Neural cell (in vitro differentiated cells): ENCODE measurements at regions not wholly inside any gene's neighbourhood (a gene's known extent, or its start where the extent isn't known, plus 50 kb on each side); places are given as distances from the start of the nearest gene placed in this dataset.
"Not testable (repeated sequence)": the region's sequence is repeated elsewhere in the genome, so short reads cannot be mapped to it uniquely, and the experiment has no call there.

ENCODE experiments used
- H2AFZ ChIP-seq: fragments of 200-600, 300-800 bp; sonication (generic), shearing (Covaris generic); 2 replicates; pipeline ENCODE4 v1.6.0; 2014; ENCODE audit warnings: low read depth, mild to moderate bottlenecking, antibody characterized with exemption, low read length, moderate library complexity
- H3F3A ChIP-seq: fragments of 200-600 bp; shearing (Covaris generic); 2 replicates; pipeline ENCODE4 v1.6.1; 2016; ENCODE audit warnings: mild to moderate bottlenecking, moderate library complexity, mixed read lengths, antibody characterized with exemption, low read length; ENCODE audit not compliant: insufficient read depth, poor library complexity, severe bottlenecking
- H3K27ac ChIP-seq: fragments of 200-600, 300-800 bp; sonication (generic), shearing (Covaris generic); 2 replicates; pipeline ENCODE4 v1.5.1; 2014; ENCODE audit warnings: mild to moderate bottlenecking, low read length, moderate library complexity
- H3K27me3 ChIP-seq: fragments of 300-800, 200-600 bp; sonication (generic), shearing (Covaris generic); 2 replicates; pipeline ENCODE4 v1.6.0; 2014; ENCODE audit warnings: mild to moderate bottlenecking, low read depth, low read length, moderate library complexity; ENCODE audit not compliant: insufficient read depth
- H3K36me3 ChIP-seq: fragments of 300-800, 200-600 bp; sonication (generic), shearing (Covaris generic); 2 replicates; pipeline ENCODE4 v1.5.1; 2014; ENCODE audit warnings: mild to moderate bottlenecking, antibody characterized with exemption, low read length, moderate library complexity; ENCODE audit not compliant: insufficient read depth
- H3K4me2 ChIP-seq: fragments of 300-800, 200-600 bp; sonication (generic), shearing (Covaris generic); 2 replicates; pipeline ENCODE4 v1.6.0; 2014; ENCODE audit warnings: mild to moderate bottlenecking, low read length
- H3K4me3 ChIP-seq: fragments of 300-800, 200-600 bp; sonication (generic), shearing (Covaris generic); 2 replicates; pipeline ENCODE4 v1.5.1; 2014; ENCODE audit warnings: mild to moderate bottlenecking, low read length, moderate library complexity
- H3K79me2 ChIP-seq: fragments of 200-600 bp; shearing (Covaris generic); replicated peaks from 2 replicates; pipeline ENCODE4 v1.6.0; 2014; ENCODE audit warnings: mild to moderate bottlenecking, low read length, moderate library complexity; ENCODE audit not compliant: insufficient read depth
- H3K9ac ChIP-seq: fragments of 300-800, 200-600 bp; sonication (generic), shearing (Covaris generic); 2 replicates; pipeline ENCODE4 v1.6.1; 2016; ENCODE audit warnings: mild to moderate bottlenecking, low read length, mixed read lengths
- H3K9me2 ChIP-seq: fragments of 200-600 bp; shearing (Covaris generic); 2 replicates; pipeline ENCODE4 v1.6.1; 2016; ENCODE audit warnings: mild to moderate bottlenecking, low read length, mixed read lengths; ENCODE audit not compliant: insufficient read depth
- H3K9me3 ChIP-seq: fragments of 200-600, 300-800 bp; sonication (generic), shearing (Covaris generic); 2 replicates; pipeline ENCODE4 v1.6.1; 2016; ENCODE audit warnings: mild to moderate bottlenecking, mixed run types, low read length, moderate library complexity, mixed read lengths
- H4K20me1 ChIP-seq: fragments of 200-600 bp; shearing (Covaris generic); 2 replicates; pipeline ENCODE4 v1.6.1; 2016; ENCODE audit warnings: mild to moderate bottlenecking, mixed run types; ENCODE audit not compliant: insufficient read depth
- CTCF ChIP-seq: fragments of 450-650 bp; IDR thresholded peaks from 2 replicates; pipeline ENCODE4 v1.5.1; 2014; ENCODE audit warnings: antibody characterized with exemption, mild to moderate bottlenecking, moderate library complexity; ENCODE audit not compliant: poor library complexity, severe bottlenecking
- EP300 ChIP-seq: fragments of 450-650 bp; conservative IDR thresholded peaks from 2 replicates; pipeline ENCODE4 v1.6.1; 2014; ENCODE audit warnings: antibody characterized with exemption, mild to moderate bottlenecking, moderate library complexity; ENCODE audit not compliant: poor library complexity, severe bottlenecking
- MXI1 ChIP-seq: fragments of 450-650 bp; conservative IDR thresholded peaks from 2 replicates; pipeline ENCODE4 v1.6.1; 2014; ENCODE audit warnings: antibody characterized with exemption, mild to moderate bottlenecking; ENCODE audit not compliant: poor library complexity, severe bottlenecking
- POLR2AphosphoS5 ChIP-seq: IDR thresholded peaks from 2 replicates; pipeline ENCODE4 v1.6.1; 2012
- SMC3 ChIP-seq: fragments of 450-650 bp; conservative IDR thresholded peaks from 2 replicates; pipeline ENCODE4 v1.6.1; 2014; ENCODE audit warnings: antibody characterized with exemption, mild to moderate bottlenecking, moderate library complexity; ENCODE audit not compliant: poor library complexity

GRCh38 chr10:9390516-9390915 lies 1336.0 kb downstream of the GATA3 start:
- H3K27ac ChIP-seq, result no peak overlapping the region
- no peaks in the 10 kb centered on the region for H3K79me2 ChIP-seq
- no peaks in the 10 kb centered on the region for H3K27me3 ChIP-seq
- H2AFZ ChIP-seq, result no peak overlapping the region
- no peaks in the 10 kb centered on the region for H3K9me2 ChIP-seq
- no peak for TF ChIP-seq POLR2AphosphoS5
- TF ChIP-seq SMC3, result no peak
- TF ChIP-seq EP300, result no peak
- no peak for TF ChIP-seq CTCF
- no peak for TF ChIP-seq MXI1
- no peaks in the 10 kb centered on the region for H3K9me3 ChIP-seq
- no peaks in the 10 kb centered on the region for H4K20me1 ChIP-seq
- no peak overlapping the region for H3K9ac ChIP-seq
- no peaks in the 10 kb centered on the region for H3K36me3 ChIP-seq
- H3K4me2 ChIP-seq, result no peak overlapping the region
- H3F3A ChIP-seq, result no peaks in the 10 kb centered on the region
- H3K4me3 ChIP-seq, result no peak overlapping the region

- Histone ChIP-seq H3K9me3 (no peaks in the 10 kb centered on the region), H4K20me1 (no peaks in the 10 kb centered on the region), H3K4me2 (peak overlapping the region; percentile 56), H3K4me3 (peak overlapping the region; percentile 33), H3K9me2 (no peaks in the 10 kb centered on the region), H3K27me3 (no peaks in the 10 kb centered on the region), H3K79me2 (no peaks in the 10 kb centered on the region), H2AFZ (no peak overlapping the region), H3K36me3 (no peaks in the 10 kb centered on the region), H3K9ac (peak overlapping the region; percentile 27), H3F3A (no peaks in the 10 kb centered on the region), H3K27ac (peak overlapping the region; percentile 76)
- TF ChIP-seq POLR2AphosphoS5 (peak; percentile 17), EP300 (no peak)
These were observed 1344.9 kb downstream of the GATA3 start for GRCh38 chr10:9399275-9399983.

GRCh38 chr10:9402067-9402466 lies 1347.6 kb downstream of the GATA3 start:
- H4K20me1 ChIP-seq, H3K79me2 ChIP-seq, H3K36me3 ChIP-seq, H2AFZ ChIP-seq, H3K27ac ChIP-seq, H3K4me3 ChIP-seq, H3F3A ChIP-seq, H3K4me2 ChIP-seq, H3K9ac ChIP-seq, H3K9me2 ChIP-seq, H3K9me3 ChIP-seq, H3K27me3 ChIP-seq: not testable (repeated sequence)

DNA sequence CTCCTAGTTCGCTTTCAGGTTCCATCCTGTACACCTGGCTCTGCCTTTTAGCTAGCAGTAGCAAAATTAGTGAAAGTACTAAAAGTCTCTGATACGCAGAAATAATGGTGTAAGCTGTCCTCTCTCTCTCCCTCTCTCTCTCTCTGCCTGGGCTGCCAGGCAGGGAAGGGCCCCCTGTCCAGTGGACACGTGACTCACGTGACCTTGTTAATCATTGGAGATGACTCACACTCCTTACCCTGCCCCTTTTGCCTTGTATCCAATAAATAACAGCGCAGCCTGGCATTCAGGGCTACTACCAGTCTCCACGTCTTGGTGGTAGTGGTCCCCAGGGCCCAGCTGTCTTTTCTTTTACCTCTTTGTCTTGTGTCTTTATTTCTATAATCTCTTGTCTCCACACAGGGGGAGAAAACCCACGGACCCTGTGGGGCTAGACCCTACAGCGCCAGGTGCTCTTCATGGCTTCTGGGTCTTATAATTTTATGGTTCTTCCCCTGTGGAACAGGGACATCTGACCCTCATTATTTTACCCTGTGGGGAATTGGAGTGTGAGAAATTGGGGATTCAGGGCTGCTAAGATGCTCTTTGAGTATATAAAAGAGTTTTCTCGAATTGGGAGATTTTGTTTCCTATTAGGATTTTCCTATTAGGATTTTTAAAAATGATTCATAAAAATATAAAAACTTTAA lies 1348.2 kb downstream of the GATA3 start:
- not testable (repeated sequence) for H3K9ac ChIP-seq, H3K9me3 ChIP-seq, H3K4me2 ChIP-seq, H3K79me2 ChIP-seq, H3K36me3 ChIP-seq, H3K27me3 ChIP-seq, H3K9me2 ChIP-seq, H4K20me1 ChIP-seq, H3F3A ChIP-seq, H2AFZ ChIP-seq, H3K27ac ChIP-seq, H3K4me3 ChIP-seq

DNA sequence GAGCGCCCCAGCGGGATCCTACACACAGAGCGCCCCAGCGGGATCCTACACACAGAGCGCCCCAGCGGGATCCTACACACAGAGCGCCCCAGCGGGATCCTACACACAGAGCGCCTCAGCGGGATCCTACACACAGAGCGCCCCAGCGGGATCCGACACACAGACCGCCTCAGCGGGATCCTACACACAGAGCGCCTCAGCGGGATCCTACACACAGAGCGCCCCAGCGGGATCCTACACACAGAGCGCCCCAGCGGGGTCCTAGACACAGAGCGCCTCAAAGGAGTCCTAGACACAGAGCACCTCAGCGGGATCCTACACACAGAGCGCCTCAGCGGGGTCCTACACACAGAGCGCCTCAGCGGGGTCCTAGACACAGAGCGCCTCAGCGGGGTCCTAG lies 1352.7 kb downstream of the GATA3 start:
- not testable (repeated sequence) for H3K9ac ChIP-seq, H3F3A ChIP-seq, H2AFZ ChIP-seq, H3K4me2 ChIP-seq, H3K79me2 ChIP-seq, H3K36me3 ChIP-seq, H3K9me2 ChIP-seq, H3K27me3 ChIP-seq, H3K9me3 ChIP-seq, H3K27ac ChIP-seq, H3K4me3 ChIP-seq, H4K20me1 ChIP-seq
